HEK293 (cell line): ENCODE measurements at regions not wholly inside any gene's neighbourhood (a gene's known extent, or its start where the extent isn't known, plus 50 kb on each side); places are given as distances from the start of the nearest gene placed in this dataset.

Source experiments
- CTCF ChIP-seq: fragments of 450-650 bp; formaldehyde crosslinking; IDR thresholded peaks from 2 replicates; pipeline ENCODE4 v1.5.1; 2016; ENCODE audit warnings: missing biosample characterization, missing genetic modification characterization
- KLF1 ChIP-seq: fragments of 450-650 bp; formaldehyde crosslinking; IDR thresholded peaks from 2 replicates; pipeline ENCODE4 v1.5.1; 2016; ENCODE audit warnings: missing biosample characterization, missing genetic modification characterization
- PRDM1 ChIP-seq: fragments of 450-650 bp; formaldehyde crosslinking; IDR thresholded peaks from 2 replicates; pipeline ENCODE4; 2016; ENCODE audit warnings: missing biosample characterization, missing genetic modification characterization
- ZNF274 ChIP-seq, 2 experiments: fragments of 200-500 bp in 1 of 2; fragments of 450-650 bp in 1 of 2; sonication (Bioruptor generic) in 1 of 2; formaldehyde crosslinking in 1 of 2; IDR thresholded peaks; 2 replicates each; pipeline versions ENCODE4 v1.5.1 to v1.6.1; 2014 to 2016; ENCODE audit warnings: borderline replicate concordance in 1 of 2, inconsistent platforms in 1 of 2, low read length in 1 of 2, missing biosample characterization in 1 of 2, missing genetic modification characterization in 1 of 2
- ZNF596 ChIP-seq: fragments of 450-650 bp; IDR thresholded peaks from 2 replicates; pipeline ENCODE4 v1.5.0; 2018; ENCODE audit warnings: missing biosample characterization, mild to moderate bottlenecking, missing genetic modification characterization, moderate library complexity
- ZNF704 ChIP-seq: fragments of 450-650 bp; formaldehyde crosslinking; IDR thresholded peaks from 2 replicates; pipeline ENCODE4 v1.5.1; 2016; ENCODE audit warnings: missing biosample characterization, missing genetic modification characterization

DNA sequence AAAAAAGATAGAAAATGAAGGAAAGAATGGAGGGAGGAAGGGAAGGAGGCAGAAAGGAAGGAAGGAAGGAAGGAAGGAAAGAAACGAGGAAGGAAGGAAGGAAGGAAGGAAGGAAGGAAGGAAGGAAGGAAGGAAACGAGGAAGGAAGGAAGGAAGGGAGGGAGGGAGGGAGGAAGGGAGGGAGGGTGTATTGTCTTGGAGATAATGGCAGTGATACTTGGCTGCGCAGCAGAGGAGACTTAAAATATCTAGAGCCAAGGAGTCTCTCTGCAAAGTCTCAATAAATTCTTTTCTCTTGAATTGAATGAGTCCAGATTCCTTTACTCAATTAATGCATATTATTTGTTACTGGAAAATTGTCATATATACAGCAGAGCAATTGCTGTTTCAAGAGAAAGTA, 1059.7 kb downstream of the ZPLD1 start:
- TF ChIP-seq PRDM1 (tag by site-specific recombination), result no peak
- TF ChIP-seq ZNF274 (IDR thresholded peaks at IDR 0.05; ENCODE audit: low read length), result no peak
- no peak for TF ChIP-seq ZNF274 (tag by site-specific recombination; IDR thresholded peaks at IDR 0.05; ENCODE audit: borderline replicate concordance)
- no peak for TF ChIP-seq CTCF (tag by site-specific recombination)
- no peak for TF ChIP-seq KLF1 (tag by site-specific recombination)
- TF ChIP-seq ZNF596 (tag by site-specific recombination), result no peak
- no peak for TF ChIP-seq ZNF704 (tag by site-specific recombination)
